Fibroblast of the aortic adventitia (primary cell): ENCODE measurements at regions not wholly inside any gene's neighbourhood (a gene's known extent, or its start where the extent isn't known, plus 50 kb on each side); places are given as distances from the start of the nearest gene placed in this dataset.

ENCODE experiments used
- DNase-seq: peaks from one replicate; pipeline ENCODE4 v3.0.0-alpha.2; 2010; ENCODE audit warnings: low read depth
- H3K4me3 ChIP-seq: 2 replicates; pipeline ENCODE4 v1.5.1; 2011; ENCODE audit warnings: low read depth, mild to moderate bottlenecking, control low read depth, low read length, moderate library complexity
- CTCF ChIP-seq: IDR thresholded peaks from 2 replicates; pipeline ENCODE4 v1.5.1; 2011; ENCODE audit warnings: mild to moderate bottlenecking, low read length, control low read depth, inconsistent platforms; ENCODE audit not compliant: insufficient read depth

- TF ChIP-seq CTCF = no peak
- H3K4me3 ChIP-seq = no peak overlapping the region
- DNase-seq = no peak
Observed at GRCh38 chr10:10292501-10292900, 725.2 kb upstream of the CELF2 start.

- DNase-seq = no peak
Observed at GRCh38 chr10:10293041-10293440, 724.6 kb upstream of the CELF2 start.

GRCh38 chr10:10293481-10293951 is 724.2 kb upstream of the CELF2 start:
- TF ChIP-seq CTCF = no peak
- DNase-seq = no peak
- no peak overlapping the region for H3K4me3 ChIP-seq

More at GRCh38 chr10:10293041-10293440, 724.6 kb upstream of the CELF2 start:
- H3K4me3 ChIP-seq = no peak overlapping the region
- no peak for TF ChIP-seq CTCF

- no peak overlapping the region for H3K4me3 ChIP-seq
- TF ChIP-seq CTCF = no peak
- DNase-seq = no peak
Observed at GRCh38 chr10:10294184-10294880, 723.3 kb upstream of the CELF2 start.

- TF ChIP-seq CTCF = no peak
- DNase-seq = no peak
- no peak overlapping the region for H3K4me3 ChIP-seq
Observed at GRCh38 chr10:10294881-10295529, 722.7 kb upstream of the CELF2 start.

- no peak for TF ChIP-seq CTCF
- no peak for DNase-seq
Observed at GRCh38 chr10:10295537-10295936, 722.1 kb upstream of the CELF2 start.

GRCh38 chr10:10302689-10303088 is 715.0 kb upstream of the CELF2 start:
- H3K4me3 ChIP-seq = no peak overlapping the region
- no peak for TF ChIP-seq CTCF
- DNase-seq = no peak

More at GRCh38 chr10:10295537-10295936, 722.1 kb upstream of the CELF2 start:
- H3K4me3 ChIP-seq = no peak overlapping the region
